DND-41 (cell line): ENCODE measurements at regions not wholly inside any gene's neighbourhood (a gene's known extent, or its start where the extent isn't known, plus 50 kb on each side); places are given as distances from the start of the nearest gene placed in this dataset.

ENCODE experiments used
- ATAC-seq: fragments of 200-7000 bp; cut with Tn5 transposase; 3 replicates; pipeline ENCODE4 v1.9.1; 2021; ENCODE audit warnings: low read depth; ENCODE audit not compliant: insufficient read depth
- DNase-seq: peaks from one replicate; pipeline ENCODE4 v3.0.0-alpha.2; 2020
- H2AFZ ChIP-seq: 2 replicates; pipeline ENCODE4 v1.6.0; 2012; ENCODE audit warnings: low read depth, low read length
- H3K27ac ChIP-seq: 2 replicates; pipeline ENCODE4 v1.5.1; 2012; ENCODE audit warnings: low read length, inconsistent platforms
- H3K27me3 ChIP-seq: fragments of 200-600 bp; sonication (generic); 2 replicates; pipeline ENCODE4 v1.6.0; 2012; ENCODE audit warnings: low read length, mild to moderate bottlenecking, inconsistent platforms; ENCODE audit not compliant: insufficient read depth, poor library complexity
- H3K36me3 ChIP-seq: 2 replicates; pipeline ENCODE4 v1.5.1; 2012; ENCODE audit warnings: low read length, inconsistent platforms; ENCODE audit not compliant: insufficient read depth
- H3K4me1 ChIP-seq: 2 replicates; pipeline ENCODE4 v1.5.1; 2012; ENCODE audit warnings: mild to moderate bottlenecking, low read length; ENCODE audit not compliant: insufficient read depth
- H3K4me2 ChIP-seq: 2 replicates; pipeline ENCODE4 v1.6.0; 2012; ENCODE audit warnings: mild to moderate bottlenecking, moderate library complexity, low read length, inconsistent platforms; ENCODE audit not compliant: insufficient read depth
- H3K4me3 ChIP-seq, 2 experiments: fragments of 200-600 bp in 1 of 2; shearing (Covaris generic) in 1 of 2; 2 replicates each; pipeline ENCODE4 v1.5.1; 2012 to 2016; ENCODE audit warnings: inconsistent platforms in 2 of 2, low read length in 2 of 2, mild to moderate bottlenecking in 2 of 2, low read depth in 1 of 2, moderate library complexity in 1 of 2
- H3K79me2 ChIP-seq: 2 replicates; pipeline ENCODE4 v1.6.0; 2012; ENCODE audit warnings: low read length, inconsistent platforms; ENCODE audit not compliant: insufficient read depth
- H3K9ac ChIP-seq: 2 replicates; pipeline ENCODE4 v1.6.0; 2012; ENCODE audit warnings: low read depth, mild to moderate bottlenecking, inconsistent platforms, low read length, moderate library complexity
- H3K9me3 ChIP-seq: 2 replicates; pipeline ENCODE4 v1.5.1; 2012; ENCODE audit warnings: low read length, moderate library complexity, mild to moderate bottlenecking, inconsistent platforms; ENCODE audit not compliant: insufficient read depth, severe bottlenecking
- H4K20me1 ChIP-seq: 2 replicates; pipeline ENCODE4 v1.6.0; 2012; ENCODE audit warnings: low read length; ENCODE audit not compliant: insufficient read depth
- CTCF ChIP-seq: IDR thresholded peaks from 2 replicates; pipeline ENCODE4 v1.5.1; 2012; ENCODE audit warnings: borderline replicate concordance, low read length, moderate library complexity, mild to moderate bottlenecking; ENCODE audit not compliant: poor library complexity, severe bottlenecking; ENCODE audit errors: extremely low read depth
- EZH2 ChIP-seq: IDR thresholded peaks from 3 replicates; pipeline ENCODE4 v1.6.1; 2012; ENCODE audit warnings: borderline replicate concordance, low read depth, mild to moderate bottlenecking, moderate library complexity, low read length, inconsistent platforms; ENCODE audit not compliant: severe bottlenecking

GRCh38 chr13:44079413-44080205 is 199.9 kb downstream of the LACC1 start:
- no peak overlapping the region for H3K4me2 ChIP-seq
- no peaks in the 10 kb centered on the region for H3K36me3 ChIP-seq
- H3K4me3 ChIP-seq, result no peak overlapping the region
- H3K27ac ChIP-seq, result no peak overlapping the region
- H3K79me2 ChIP-seq, result no peaks in the 10 kb centered on the region
- ATAC-seq (0 out of 3 replicates have a peak, but pooled peaks have one; percentile 24), DNase-seq (no peak)
- no peaks in the 10 kb centered on the region for H3K9me3 ChIP-seq
- TF ChIP-seq CTCF (no peak), EZH2 (no peak)
- no peaks in the 10 kb centered on the region for H3K4me1 ChIP-seq
- no peaks in the 10 kb centered on the region for H3K27me3 ChIP-seq
- no peak overlapping the region for H2AFZ ChIP-seq
- H3K9ac ChIP-seq, result no peak overlapping the region
- H4K20me1 ChIP-seq, result no peaks in the 10 kb centered on the region

GRCh38 chr13:44084146-44084545 is 204.4 kb downstream of the LACC1 start:
- H3K27ac ChIP-seq, result no peak overlapping the region
- H2AFZ ChIP-seq, result no peak overlapping the region
- H3K36me3 ChIP-seq, result no peaks in the 10 kb centered on the region
- H3K9ac ChIP-seq, result no peak overlapping the region
- no peaks in the 10 kb centered on the region for H3K27me3 ChIP-seq
- ATAC-seq (no peak), DNase-seq (no peak)
- H3K79me2 ChIP-seq, result no peaks in the 10 kb centered on the region
- no peak overlapping the region for H3K4me3 ChIP-seq
- TF ChIP-seq CTCF (no peak), EZH2 (no peak)
- no peaks in the 10 kb centered on the region for H4K20me1 ChIP-seq
- no peak overlapping the region for H3K4me2 ChIP-seq
- no peaks in the 10 kb centered on the region for H3K9me3 ChIP-seq
- peaks cover 1% of the 10 kb centered on the region for H3K4me1 ChIP-seq

- H2AFZ ChIP-seq, result no peak overlapping the region
- peaks cover 5% of the 10 kb centered on the region for H3K4me1 ChIP-seq
- no peaks in the 10 kb centered on the region for H3K79me2 ChIP-seq
- no peaks in the 10 kb centered on the region for H4K20me1 ChIP-seq
- H3K27me3 ChIP-seq, result no peaks in the 10 kb centered on the region
- ATAC-seq, result no peak
- H3K36me3 ChIP-seq, result no peaks in the 10 kb centered on the region
- no peak overlapping the region for H3K4me3 ChIP-seq
- H3K9me3 ChIP-seq, result no peaks in the 10 kb centered on the region
- TF ChIP-seq EZH2, result no peak
- TF ChIP-seq CTCF, result no peak
- no peak overlapping the region for H3K4me2 ChIP-seq
- DNase-seq, result no peak
- H3K9ac ChIP-seq, result no peak overlapping the region
- no peak overlapping the region for H3K27ac ChIP-seq
Measured at GRCh38 chr13:44086389-44086788, 206.7 kb downstream of the LACC1 start.

- Histone ChIP-seq H3K9me3 (no peaks in the 10 kb centered on the region), H3K79me2 (no peaks in the 10 kb centered on the region), H3K27me3 (no peaks in the 10 kb centered on the region), H2AFZ (no peak overlapping the region), H3K4me1 (peaks cover 5% of the 10 kb centered on the region), H3K4me3 (no peak overlapping the region), H4K20me1 (no peaks in the 10 kb centered on the region), H3K9ac (no peak overlapping the region), H3K27ac (no peak overlapping the region), H3K36me3 (no peaks in the 10 kb centered on the region), H3K4me2 (no peak overlapping the region)
- TF ChIP-seq CTCF (no peak), EZH2 (no peak)
- DNase-seq (no peak), ATAC-seq (no peak)
Measured at GRCh38 chr13:44088411-44088810, 208.7 kb downstream of the LACC1 start.
